Kidney epithelial cell (primary cell): ENCODE measurements at regions not wholly inside any gene's neighbourhood (a gene's known extent, or its start where the extent isn't known, plus 50 kb on each side); places are given as distances from the start of the nearest gene placed in this dataset.

Source experiments
- DNase-seq: peaks from one replicate; pipeline ENCODE4 v3.0.0-alpha.2; 2010; ENCODE audit warnings: low read depth
- H3K27me3 ChIP-seq: 2 replicates; pipeline ENCODE4 v1.6.0; 2011; ENCODE audit warnings: low read length; ENCODE audit not compliant: control insufficient read depth, insufficient read depth
- H3K36me3 ChIP-seq: 2 replicates; pipeline ENCODE4 v1.5.1; 2011; ENCODE audit warnings: low read length; ENCODE audit not compliant: control insufficient read depth, insufficient read depth
- H3K4me3 ChIP-seq: 2 replicates; pipeline ENCODE4 v1.5.1; 2011; ENCODE audit warnings: low read depth, mild to moderate bottlenecking, control low read depth, low read length
- CTCF ChIP-seq: IDR thresholded peaks from 2 replicates; pipeline ENCODE4 v1.5.1; 2011; ENCODE audit warnings: mild to moderate bottlenecking, moderate library complexity, low read length, control low read depth, inconsistent platforms; ENCODE audit not compliant: insufficient read depth, poor library complexity, severe bottlenecking

- DNase-seq: no peak
- Histone ChIP-seq H3K4me3 (no peak overlapping the region), H3K36me3 (no peaks in the 10 kb centered on the region), H3K27me3 (no peaks in the 10 kb centered on the region)
- no peak for TF ChIP-seq CTCF
These were observed 1042.2 kb downstream of the BCL11B start for GRCh38 chr14:98229656-98230366.

- H3K4me3 ChIP-seq: no peak overlapping the region
- no peaks in the 10 kb centered on the region for H3K36me3 ChIP-seq
- DNase-seq: no peak
- H3K27me3 ChIP-seq: no peaks in the 10 kb centered on the region
- no peak for TF ChIP-seq CTCF
These were observed 1041.6 kb downstream of the BCL11B start for GRCh38 chr14:98230411-98230810.

GRCh38 chr14:98231210-98231609 lies 1040.8 kb downstream of the BCL11B start:
- Histone ChIP-seq H3K36me3 (no peaks in the 10 kb centered on the region), H3K27me3 (no peaks in the 10 kb centered on the region), H3K4me3 (no peak overlapping the region)
- TF ChIP-seq CTCF: no peak
- no peak for DNase-seq

- TF ChIP-seq CTCF: no peak
- H3K4me3 ChIP-seq: no peak overlapping the region
- DNase-seq: no peak
- H3K36me3 ChIP-seq: no peaks in the 10 kb centered on the region
- no peaks in the 10 kb centered on the region for H3K27me3 ChIP-seq
These were observed 1038.3 kb downstream of the BCL11B start for GRCh38 chr14:98233656-98234055.

- peak; percentile 31 for DNase-seq
- H3K4me3 ChIP-seq: no peak overlapping the region
- TF ChIP-seq CTCF: no peak
- H3K36me3 ChIP-seq: no peaks in the 10 kb centered on the region
- no peaks in the 10 kb centered on the region for H3K27me3 ChIP-seq
These were observed 1037.8 kb downstream of the BCL11B start for GRCh38 chr14:98234208-98234607.

- no peak for TF ChIP-seq CTCF
- DNase-seq: no peak
- Histone ChIP-seq H3K36me3 (no peaks in the 10 kb centered on the region), H3K27me3 (no peaks in the 10 kb centered on the region), H3K4me3 (no peak overlapping the region)
These were observed 1035.7 kb downstream of the BCL11B start for GRCh38 chr14:98236314-98236713.
